IPS DF 4.7 (cell line): ENCODE measurements at regions not wholly inside any gene's neighbourhood (a gene's known extent, or its start where the extent isn't known, plus 50 kb on each side); places are given as distances from the start of the nearest gene placed in this dataset.
"Not testable (repeated sequence)": the region's sequence is repeated elsewhere in the genome, so short reads cannot be mapped to it uniquely, and the experiment has no call there.

Experiments
- DNase-seq: peaks from one replicate; pipeline ENCODE4 v3.0.0-alpha.2; 2013; ENCODE audit warnings: low spot score; ENCODE audit errors: extremely low read depth

GRCh38 chr3:158026236-158026635 lies 80.0 kb downstream of the SHOX2 start:
- DNase-seq = no peak

GRCh38 chr3:158019897-158020296 lies 86.3 kb downstream of the SHOX2 start:
- DNase-seq = not testable (repeated sequence)

GRCh38 chr3:158018462-158018861 lies 87.8 kb downstream of the SHOX2 start:
- no peak for DNase-seq

DNA sequence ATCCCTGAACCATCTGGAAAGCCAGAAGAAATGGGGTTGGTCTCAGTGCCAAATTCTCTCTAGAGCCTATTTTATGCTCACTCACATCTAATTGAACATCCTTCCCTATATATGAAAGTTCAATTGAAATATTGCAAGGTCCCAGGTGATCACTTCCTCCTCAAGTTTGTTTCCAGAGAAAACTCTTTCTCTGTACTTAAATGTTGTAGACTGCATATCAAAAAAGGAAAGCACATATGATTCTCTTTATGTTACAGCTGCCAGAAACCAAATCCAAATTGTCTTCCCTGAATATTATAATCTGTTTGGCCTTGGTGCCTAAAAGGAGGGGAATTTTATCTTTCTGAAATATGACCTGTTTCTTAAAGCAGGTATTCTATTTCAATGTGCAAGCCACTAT lies 93.3 kb downstream of the SHOX2 start:
- DNase-seq = no peak

- DNase-seq = no peak
Observed at GRCh38 chr3:158005391-158006100, 100.7 kb downstream of the SHOX2 start.

DNA sequence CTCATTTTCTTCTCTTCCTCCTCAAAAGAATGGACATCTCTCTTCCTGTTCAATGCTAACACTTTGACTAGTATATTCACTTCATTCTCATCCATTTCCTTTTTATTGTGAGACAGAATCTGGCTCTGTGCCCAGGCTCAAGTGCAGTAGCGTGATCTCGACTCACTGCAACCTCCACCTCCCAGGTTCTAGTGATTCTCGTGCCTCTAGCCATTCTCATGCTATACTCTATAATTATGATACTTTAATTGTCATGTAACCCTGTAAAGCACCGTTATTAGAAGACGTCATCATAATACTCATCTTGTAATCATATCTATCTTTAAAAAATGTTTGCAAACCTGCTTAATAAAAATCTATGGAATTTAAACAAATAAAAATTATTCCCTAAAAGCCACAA lies 107.0 kb downstream of the SHOX2 start:
- no peak for DNase-seq

- DNase-seq = no peak
Observed at GRCh38 chr3:157982359-157982758, 123.9 kb downstream of the SHOX2 start.

DNA sequence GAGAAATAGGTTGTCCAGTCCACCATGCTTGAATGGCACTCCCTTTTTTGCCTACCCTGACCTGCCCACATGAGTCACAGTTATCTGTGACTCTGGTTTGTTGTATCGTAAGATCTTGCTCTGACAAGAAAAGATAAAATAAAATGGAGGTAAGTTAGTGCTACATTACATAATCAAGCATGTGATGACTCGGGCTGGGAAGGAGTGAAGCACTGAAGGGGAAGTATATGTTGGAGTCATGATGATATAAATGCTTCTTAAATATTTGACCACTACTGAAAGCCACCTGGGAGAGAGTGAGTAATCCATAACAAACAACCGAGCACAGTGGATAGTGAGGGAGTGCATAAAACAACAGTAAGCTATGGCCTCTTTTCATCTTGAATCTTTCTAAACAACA lies 124.4 kb downstream of the SHOX2 start:
- no peak for DNase-seq

GRCh38 chr3:157979022-157979421 lies 127.2 kb downstream of the SHOX2 start:
- DNase-seq = no peak

DNA sequence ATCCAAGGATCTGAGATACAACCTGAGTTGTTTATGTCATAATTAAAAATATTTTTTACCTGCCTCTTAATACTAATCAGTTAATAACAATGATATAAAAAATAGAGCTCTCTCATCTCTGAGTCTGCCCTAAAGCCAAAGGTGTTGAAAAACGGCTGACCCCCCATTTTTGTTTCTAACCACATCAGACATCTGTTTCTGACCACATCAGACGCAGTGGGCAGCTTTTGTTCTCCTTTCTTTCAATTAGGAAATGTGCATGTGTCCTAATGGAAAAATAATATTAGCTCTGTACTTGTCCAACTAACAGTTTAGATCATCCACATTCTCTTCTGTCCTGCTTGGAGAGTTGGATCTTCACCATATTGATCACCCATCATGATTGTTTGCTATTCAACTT lies 144.6 kb downstream of the SHOX2 start:
- no peak for DNase-seq

DNA sequence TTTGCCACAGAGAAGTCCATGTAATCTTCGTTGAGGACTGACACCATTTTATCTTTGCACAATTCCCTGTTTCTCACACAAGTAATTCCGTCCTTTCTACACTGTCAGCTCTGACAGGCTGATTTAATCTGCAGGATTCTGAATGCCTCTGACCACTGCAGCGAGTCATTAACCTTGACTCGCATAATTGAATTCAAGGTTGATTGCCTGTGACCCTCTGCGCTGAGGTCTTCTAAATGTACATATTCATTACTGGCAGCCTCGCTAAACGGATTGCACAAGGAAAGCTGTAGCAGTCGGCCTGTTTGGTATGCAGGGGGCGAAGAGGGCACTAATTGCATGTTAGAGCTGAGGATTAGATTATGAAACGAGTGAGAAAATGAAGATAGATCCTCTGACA lies 147.8 kb downstream of the SHOX2 start:
- no peak for DNase-seq

GRCh38 chr3:157956850-157957249 lies 149.4 kb downstream of the SHOX2 start:
- no peak for DNase-seq

DNA sequence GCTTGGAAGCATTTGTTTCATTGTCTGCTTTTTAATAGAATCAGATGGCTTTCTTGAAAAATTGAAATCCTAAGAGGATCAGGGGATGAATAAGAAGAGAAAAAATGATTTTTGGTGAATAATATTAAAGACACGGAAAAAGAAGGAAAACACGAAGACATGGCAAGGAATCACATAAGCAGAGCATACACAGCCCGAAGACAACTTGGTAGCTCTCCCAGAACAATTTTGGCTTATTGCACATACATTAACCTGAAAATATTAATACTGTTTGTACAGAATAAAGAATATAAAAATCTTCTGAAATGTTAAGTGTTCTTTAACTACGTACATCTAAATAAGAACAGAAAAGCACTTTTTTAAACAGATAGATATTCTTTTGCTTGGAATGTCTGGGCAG lies 150.0 kb downstream of the SHOX2 start:
- DNase-seq = no peak

DNA sequence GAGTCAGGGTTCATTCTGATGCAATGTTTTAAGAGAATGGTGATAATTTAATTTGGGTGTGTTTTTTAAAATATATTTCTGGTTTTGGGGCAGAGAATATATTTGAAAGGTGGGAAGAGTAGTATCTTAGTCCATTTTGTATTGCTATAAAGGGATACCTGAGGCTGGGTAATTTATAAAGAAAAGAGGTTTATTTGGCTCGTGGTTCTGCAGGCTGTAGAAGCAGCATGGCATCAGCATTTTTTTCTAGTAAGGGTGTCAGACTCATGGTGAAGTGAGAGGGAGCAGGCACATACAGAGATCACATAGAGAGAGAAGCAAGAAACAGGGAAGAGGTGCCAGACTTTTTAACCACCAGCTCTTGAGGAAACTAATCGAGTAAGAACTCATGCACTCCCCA lies 152.7 kb downstream of the SHOX2 start:
- DNase-seq = no peak

- DNase-seq = no peak
Observed at GRCh38 chr3:157948605-157949383, 157.4 kb downstream of the SHOX2 start.

GRCh38 chr3:157939166-157939565 lies 167.1 kb downstream of the SHOX2 start:
- DNase-seq = no peak

GRCh38 chr3:157938154-157938779 lies 168.0 kb downstream of the SHOX2 start:
- DNase-seq = no peak

DNA sequence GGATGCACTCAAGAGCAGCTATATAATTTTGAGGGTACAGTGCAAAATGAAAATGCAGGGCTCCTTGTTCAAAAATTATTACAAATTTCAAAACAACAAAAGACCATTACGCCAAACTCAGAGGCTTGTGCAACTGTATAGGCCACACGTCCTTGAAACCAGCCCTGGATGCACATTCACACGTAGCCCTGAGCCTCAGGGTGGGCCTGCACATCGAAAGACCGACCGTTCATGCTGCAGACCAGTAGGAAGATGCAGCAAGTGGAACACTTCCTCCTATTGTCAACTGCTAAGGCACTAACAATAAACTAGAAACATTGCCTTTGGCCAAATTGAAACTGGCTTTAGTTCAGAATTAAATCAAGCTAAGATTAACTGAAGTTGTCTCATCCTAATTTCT lies 174.7 kb downstream of the SHOX2 start:
- DNase-seq = no peak

- DNase-seq = no peak
Observed at GRCh38 chr3:157930000-157930780, 176.0 kb downstream of the SHOX2 start.

DNA sequence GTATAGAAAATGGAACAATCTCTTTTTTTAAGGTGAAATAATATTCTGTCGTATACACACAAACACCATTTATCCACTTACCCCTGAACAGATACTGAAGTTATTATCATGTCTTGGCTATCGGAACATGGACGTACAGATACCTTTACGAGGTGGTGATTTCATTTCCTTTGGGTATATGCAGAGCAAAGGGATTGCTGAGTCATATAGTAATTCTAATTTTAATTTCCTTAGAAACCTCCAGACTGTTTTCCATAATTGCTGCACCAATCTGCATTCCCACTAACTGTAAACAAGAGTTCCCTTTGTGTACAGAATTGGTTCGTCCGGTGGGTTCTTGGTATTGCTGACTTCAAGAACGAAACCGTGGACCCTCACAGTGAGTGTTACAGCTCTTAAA lies 179.4 kb downstream of the SHOX2 start:
- DNase-seq = no peak

DNA sequence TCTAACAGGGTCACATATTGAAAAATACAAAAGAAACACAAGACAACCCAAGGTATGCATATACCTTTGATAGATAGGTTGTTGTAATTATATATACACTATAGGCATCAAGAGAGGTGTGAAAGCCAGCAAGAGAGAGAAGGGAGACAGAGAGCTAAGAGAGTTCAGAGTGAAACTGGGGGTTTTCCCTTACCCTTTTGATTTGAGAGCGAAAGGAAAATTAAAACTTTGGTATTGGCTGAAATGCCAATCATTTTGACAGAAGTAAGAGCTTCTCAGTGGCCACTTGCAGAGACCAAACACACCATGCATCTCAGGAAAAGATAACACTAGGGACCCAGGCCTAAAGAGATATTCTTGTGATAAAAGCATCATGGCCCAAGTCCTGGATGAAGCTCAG lies 183.6 kb downstream of the SHOX2 start:
- no peak for DNase-seq

- no peak for DNase-seq
Observed at GRCh38 chr3:157921811-157922210, 184.4 kb downstream of the SHOX2 start.
